K562 (cell line): ENCODE measurements at regions not wholly inside any gene's neighbourhood (a gene's known extent, or its start where the extent isn't known, plus 50 kb on each side); places are given as distances from the start of the nearest gene placed in this dataset.
"Not testable (repeated sequence)": the region's sequence is repeated elsewhere in the genome, so short reads cannot be mapped to it uniquely, and the experiment has no call there.

Experiments
- ATF7 ChIP-seq: fragments of 450-650 bp; IDR thresholded peaks from 2 replicates; pipeline ENCODE4 v1.7.1; 2014; ENCODE audit warnings: mild to moderate bottlenecking, moderate library complexity
- CBX3 ChIP-seq, 2 experiments: IDR thresholded peaks; 1 replicate in 1 of 2; 2 replicates in 1 of 2; pipeline ENCODE4 v1.6.1; 2012; ENCODE audit warnings: inconsistent platforms in 2 of 2, low read length in 2 of 2, borderline replicate concordance in 1 of 2, control low read depth in 1 of 2
- CTCF ChIP-seq, 3 experiments: IDR thresholded peaks in 2 of 3; conservative IDR thresholded peaks in 1 of 3; 2 replicates each; pipeline ENCODE4 v1.5.1; 2011 to 2012; ENCODE audit warnings: low read length in 3 of 3, mild to moderate bottlenecking in 3 of 3, control low read depth in 2 of 3, improper control_type of control experiment in 1 of 3, inconsistent platforms in 1 of 3, low read depth in 1 of 3, mixed read lengths in 1 of 3, moderate library complexity in 1 of 3; ENCODE audit not compliant: insufficient read depth in 2 of 3
- ELF1 ChIP-seq: fragments of 200-800 bp; sonication (Bioruptor generic); IDR thresholded peaks from 2 replicates; pipeline ENCODE4 v1.6.1; 2016; ENCODE audit warnings: missing genetic modification characterization, missing compliant biosample characterization
- MAZ ChIP-seq, 2 experiments: fragments of 450-650 bp in 1 of 2; sonication (generic) in 1 of 2; formaldehyde crosslinking; IDR thresholded peaks in 1 of 2; conservative IDR thresholded peaks in 1 of 2; 2 replicates each; pipeline versions ENCODE4 v1.4.0 to v1.5.0; 2020; ENCODE audit warnings: mild to moderate bottlenecking in 1 of 2, missing genetic modification reagents in 1 of 2
- MYC ChIP-seq, 2 experiments: fragments of 250-450 bp in 1 of 2; sonication (Bioruptor Pico) in 1 of 2; IDR thresholded peaks; 2 replicates each; pipeline versions ENCODE4 v1.5.1 to v1.6.1; 2012 to 2021; ENCODE audit warnings: low read depth in 2 of 2, borderline replicate concordance in 1 of 2, improper control_type of control experiment in 1 of 2, low read length in 1 of 2, mild to moderate bottlenecking in 1 of 2, moderate library complexity in 1 of 2
- RAD21 ChIP-seq, 2 experiments: fragments of 250-450 bp in 1 of 2; fragments of 450-650 bp in 1 of 2; sonication (Bioruptor Pico) in 1 of 2; formaldehyde crosslinking in 1 of 2; IDR thresholded peaks in 1 of 2; conservative IDR thresholded peaks in 1 of 2; 2 replicates each; pipeline versions ENCODE4 v1.4.0 to v1.8.0; 2020 to 2022; ENCODE audit warnings: mild to moderate bottlenecking in 2 of 2, moderate library complexity in 1 of 2
- RBM25 ChIP-seq: fragments of 200-400 bp; formaldehyde crosslinking; IDR thresholded peaks from 2 replicates; pipeline ENCODE4 v1.6.1; 2018; ENCODE audit warnings: low read length, low read depth, moderate library complexity; ENCODE audit not compliant: severe bottlenecking
- REST ChIP-seq, 2 experiments: fragments of 450-650 bp; formaldehyde crosslinking in 1 of 2; IDR thresholded peaks; 2 replicates each; pipeline versions ENCODE4 v1.4.0 to v1.6.1; 2014 to 2020; ENCODE audit warnings: mild to moderate bottlenecking in 2 of 2, borderline replicate concordance in 1 of 2, low read depth in 1 of 2

DNA sequence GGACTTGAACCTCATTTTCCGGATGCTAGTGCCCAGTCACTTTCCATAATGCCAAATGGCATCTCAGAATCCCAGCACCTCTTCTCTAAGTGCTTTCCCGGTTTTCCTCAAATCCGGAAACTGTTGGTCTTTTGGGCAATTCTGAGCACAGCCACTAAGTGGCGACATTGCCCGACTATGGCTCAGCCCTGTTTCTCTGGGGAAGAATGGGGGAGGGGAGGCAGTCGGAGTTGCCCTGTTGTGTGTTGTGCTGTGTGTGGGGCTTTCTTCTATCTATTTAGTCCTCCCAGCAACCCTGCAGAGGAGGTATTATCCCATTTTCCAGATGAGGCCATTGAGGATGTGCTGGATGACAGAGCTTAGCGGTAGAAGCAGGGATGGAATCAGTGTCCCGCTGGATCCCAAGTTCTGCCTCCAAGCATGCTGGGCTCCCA lies 175.0 kb downstream of the FCRL5 start (continued):
- TF ChIP-seq REST (IDR thresholded peaks at IDR 0.05; ENCODE audit: borderline replicate concordance) (peak; percentile 68), CBX3 (IDR thresholded peaks at IDR 0.05; ENCODE audit: borderline replicate concordance in 1 of 2, low read length in 2 of 2) (0 out of 3 replicates have a peak, but pooled peaks of 1 of the 2 experiments have one; percentile 42), RAD21 (CRISPR knock-in tag; conservative IDR thresholded peaks at IDR 0.05 in 1 of 2, IDR thresholded peaks at IDR 0.05 in 1 of 2) (peak; percentile 84 to 87), ATF7 (peak; percentile 21; the same call in 1 of the 2 replicates), MYC (IDR thresholded peaks at IDR 0.05; ENCODE audit: low read depth, low read length) (0 out of 2 replicates have a peak, but pooled peaks have one; percentile 24), MAZ (CRISPR knock-in tag; conservative IDR thresholded peaks at IDR 0.05 in 1 of 2, IDR thresholded peaks at IDR 0.05 in 1 of 2) (0 out of 4 replicates have a peak, but pooled peaks of 1 of the 2 experiments have one; percentile 38), RBM25 (peak; percentile 21), CTCF (IDR thresholded peaks at IDR 0.05 in 2 of 3, conservative IDR thresholded peaks at IDR 0.05 in 1 of 3; ENCODE audit: insufficient read depth in 2 of 3, low read depth in 1 of 3, low read length in 3 of 3) (peak; percentile 74 to 85 (median 75)), ELF1 (tag) (peak; percentile 36; the same call in 1 of the 2 replicates)
- not testable (repeated sequence) for TF ChIP-seq REST (CRISPR knock-in tag; IDR thresholded peaks at IDR 0.05; ENCODE audit: low read depth); MYC (CRISPR knock-in tag; IDR thresholded peaks at IDR 0.05; ENCODE audit: borderline replicate concordance, low read depth)
- TF ChIP-seq, all 486 proteins: peak for 14; not testable (repeated sequence) for 472
